HFFc6 (cell line): ENCODE measurements at regions not wholly inside any gene's neighbourhood (a gene's known extent, or its start where the extent isn't known, plus 50 kb on each side); places are given as distances from the start of the nearest gene placed in this dataset.

Source experiments
- DNase-seq: peaks from one replicate; pipeline ENCODE4 v3.0.0-alpha.2; 2018
- H3K27ac Mint-ChIP-seq: 2 replicates; pipeline ENCODE4 v1.8.0; 2020; ENCODE audit warnings: mild to moderate bottlenecking, mixed read lengths
- H3K27me3 Mint-ChIP-seq: 2 replicates; pipeline ENCODE4 v1.8.0; 2021; ENCODE audit warnings: mild to moderate bottlenecking, moderate library complexity, mixed read lengths; ENCODE audit not compliant: insufficient read depth
- H3K36me3 Mint-ChIP-seq: 2 replicates; pipeline ENCODE4 v1.8.0; 2021; ENCODE audit warnings: low read depth, mixed read lengths
- H3K4me1 Mint-ChIP-seq: 2 replicates; pipeline ENCODE4 v1.8.0; 2020; ENCODE audit warnings: low read depth, mixed read lengths
- H3K4me3 Mint-ChIP-seq: 2 replicates; pipeline ENCODE4 v1.8.0; 2020; ENCODE audit warnings: mild to moderate bottlenecking, moderate library complexity, mixed read lengths
- H3K9me3 Mint-ChIP-seq: 2 replicates; pipeline ENCODE4 v1.8.0; 2020; ENCODE audit warnings: mild to moderate bottlenecking, mixed read lengths
- TF ChIP-seq, protein P1 (sequence below): fragments of 200-600 bp; sonication (generic); IDR thresholded peaks from 2 replicates; pipeline ENCODE4 v1.5.0; 2021; ENCODE audit warnings: antibody characterized with exemption, mild to moderate bottlenecking

DNA sequence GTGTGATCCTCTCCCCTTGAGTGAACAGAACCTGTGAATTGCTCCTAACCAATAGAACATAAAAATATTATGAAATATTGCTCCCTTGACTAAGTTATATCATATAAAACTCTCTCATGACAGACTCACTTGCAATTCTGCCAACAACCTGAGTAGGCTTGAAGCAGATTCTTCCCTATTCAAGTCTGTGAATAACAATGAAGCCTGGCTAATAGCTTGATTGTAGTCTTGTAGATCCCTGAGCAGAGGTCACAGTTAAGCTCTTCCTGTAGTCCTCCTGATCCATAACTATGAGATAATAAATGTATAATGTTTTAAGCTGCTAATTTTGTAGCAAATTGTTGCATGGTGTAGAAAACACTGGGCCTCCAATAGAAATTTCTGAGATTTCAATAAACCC, 540.1 kb upstream of the TENM4 start:
- H3K36me3 Mint-ChIP-seq, result no peaks in the 10 kb centered on the region
- H3K27ac Mint-ChIP-seq, result no peak overlapping the region
- TF ChIP-seq, protein P1, sequence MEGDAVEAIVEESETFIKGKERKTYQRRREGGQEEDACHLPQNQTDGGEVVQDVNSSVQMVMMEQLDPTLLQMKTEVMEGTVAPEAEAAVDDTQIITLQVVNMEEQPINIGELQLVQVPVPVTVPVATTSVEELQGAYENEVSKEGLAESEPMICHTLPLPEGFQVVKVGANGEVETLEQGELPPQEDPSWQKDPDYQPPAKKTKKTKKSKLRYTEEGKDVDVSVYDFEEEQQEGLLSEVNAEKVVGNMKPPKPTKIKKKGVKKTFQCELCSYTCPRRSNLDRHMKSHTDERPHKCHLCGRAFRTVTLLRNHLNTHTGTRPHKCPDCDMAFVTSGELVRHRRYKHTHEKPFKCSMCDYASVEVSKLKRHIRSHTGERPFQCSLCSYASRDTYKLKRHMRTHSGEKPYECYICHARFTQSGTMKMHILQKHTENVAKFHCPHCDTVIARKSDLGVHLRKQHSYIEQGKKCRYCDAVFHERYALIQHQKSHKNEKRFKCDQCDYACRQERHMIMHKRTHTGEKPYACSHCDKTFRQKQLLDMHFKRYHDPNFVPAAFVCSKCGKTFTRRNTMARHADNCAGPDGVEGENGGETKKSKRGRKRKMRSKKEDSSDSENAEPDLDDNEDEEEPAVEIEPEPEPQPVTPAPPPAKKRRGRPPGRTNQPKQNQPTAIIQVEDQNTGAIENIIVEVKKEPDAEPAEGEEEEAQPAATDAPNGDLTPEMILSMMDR, result no peak
- no peak for DNase-seq
- H3K4me1 Mint-ChIP-seq, result no peaks in the 10 kb centered on the region
- peaks cover 2% of the 10 kb centered on the region for H3K27me3 Mint-ChIP-seq
- H3K4me3 Mint-ChIP-seq, result no peak overlapping the region
- no peaks in the 10 kb centered on the region for H3K9me3 Mint-ChIP-seq

DNA sequence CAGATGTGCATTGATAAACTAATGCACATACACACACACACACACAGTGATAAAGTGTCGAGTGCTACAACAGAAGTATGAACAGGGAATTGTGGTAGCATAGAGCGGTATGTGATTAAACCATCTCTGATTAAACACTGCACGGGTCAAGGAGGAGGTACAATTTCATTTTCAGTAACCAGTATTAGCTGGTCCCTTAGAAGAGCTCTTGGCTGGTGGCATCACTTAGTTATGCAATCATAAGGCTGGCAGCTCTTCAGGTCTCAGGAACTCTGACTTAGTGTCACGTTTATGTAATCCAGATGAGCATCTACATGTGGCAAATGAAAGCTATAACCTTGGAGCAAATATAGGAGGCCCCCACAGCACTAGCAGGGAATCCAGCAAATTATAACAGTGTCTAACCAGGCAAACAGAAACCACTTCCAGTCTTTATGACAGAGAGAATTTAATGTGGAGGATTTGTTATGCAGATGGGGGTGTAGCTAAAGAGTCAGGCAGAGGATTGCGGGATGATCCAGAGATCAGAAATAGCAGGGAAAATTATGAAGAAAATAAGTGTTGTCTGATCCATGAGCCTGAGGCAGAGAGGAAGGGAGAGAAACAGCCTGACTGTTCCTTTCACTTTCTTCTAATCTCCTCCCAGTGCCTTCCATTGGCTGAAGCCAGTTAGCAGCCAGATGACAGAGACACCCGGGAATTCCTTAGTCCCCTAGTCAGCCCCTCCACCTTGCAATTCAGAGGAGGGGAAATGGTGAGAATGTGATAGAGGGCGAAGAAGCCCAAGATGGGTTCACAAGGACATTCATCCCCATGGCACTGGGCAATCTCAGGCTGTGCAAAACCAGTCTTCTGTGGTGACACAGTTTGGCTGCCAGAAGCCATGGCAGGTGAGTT, 533.1 kb upstream of the TENM4 start:
- Mint-ChIP-seq H3K4me1 (peaks cover 9% of the 10 kb centered on the region; the same call in 1 of the 2 replicates), H3K36me3 (no peaks in the 10 kb centered on the region), H3K4me3 (peak overlapping the region; percentile 81), H3K9me3 (no peaks in the 10 kb centered on the region), H3K27me3 (peaks cover 6% of the 10 kb centered on the region; the same call in 1 of the 2 replicates), H3K27ac (peak overlapping the region; percentile 25; the same call in 1 of the 2 replicates)
- DNase-seq, result peak; percentile 5
- TF ChIP-seq, protein P1, result no peak

DNA sequence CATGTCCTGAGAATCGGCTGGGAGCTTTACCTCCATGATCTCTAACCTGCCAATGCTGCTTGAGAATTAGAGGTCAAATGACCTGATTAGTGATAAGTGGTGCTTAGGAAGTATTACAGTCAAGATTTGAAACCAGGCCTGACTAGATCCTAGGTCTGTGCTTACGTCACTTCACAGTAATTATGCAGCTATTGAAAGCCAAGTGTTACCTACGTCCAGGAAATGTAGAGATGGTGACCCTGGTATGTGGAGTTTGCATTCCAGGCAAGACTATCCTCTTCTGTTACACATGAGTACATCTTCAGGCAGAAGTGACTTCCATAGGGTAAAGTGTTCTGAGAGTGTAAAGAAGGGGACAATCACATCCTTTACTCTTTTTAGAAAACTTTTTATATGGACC, 530.4 kb upstream of the TENM4 start:
- DNase-seq, result no peak
- no peaks in the 10 kb centered on the region for H3K9me3 Mint-ChIP-seq
- H3K4me1 Mint-ChIP-seq, result peaks cover 9% of the 10 kb centered on the region; the same call in 1 of the 2 replicates
- no peak overlapping the region for H3K4me3 Mint-ChIP-seq
- TF ChIP-seq, protein P1, result no peak
- H3K27me3 Mint-ChIP-seq, result peaks cover 10% of the 10 kb centered on the region
- no peaks in the 10 kb centered on the region for H3K36me3 Mint-ChIP-seq
- H3K27ac Mint-ChIP-seq, result no peak overlapping the region

DNA sequence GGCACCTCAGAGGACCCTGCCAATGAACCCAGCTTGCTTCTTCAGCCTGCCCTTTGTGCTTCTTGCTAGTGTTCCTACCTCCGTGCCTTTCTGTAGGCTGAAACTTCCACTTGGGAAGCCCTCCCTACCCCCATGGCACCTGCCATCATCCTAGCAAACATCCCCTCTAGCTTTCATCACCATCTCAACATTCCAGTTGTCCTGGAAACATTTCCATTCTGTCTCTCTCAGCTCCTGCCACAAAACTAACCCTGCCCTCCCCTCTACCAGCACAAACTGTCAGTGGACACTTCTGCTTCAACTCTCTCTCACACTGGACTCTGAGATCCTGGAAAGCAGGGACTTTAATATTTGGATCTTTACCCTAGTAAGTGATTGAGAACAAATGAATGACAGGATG, 525.8 kb upstream of the TENM4 start:
- no peak overlapping the region for H3K27ac Mint-ChIP-seq
- DNase-seq, result no peak
- no peaks in the 10 kb centered on the region for H3K36me3 Mint-ChIP-seq
- H3K4me1 Mint-ChIP-seq, result no peaks in the 10 kb centered on the region
- H3K27me3 Mint-ChIP-seq, result peaks cover 6% of the 10 kb centered on the region
- no peak overlapping the region for H3K4me3 Mint-ChIP-seq
- H3K9me3 Mint-ChIP-seq, result no peaks in the 10 kb centered on the region
- TF ChIP-seq, protein P1, result no peak

DNA sequence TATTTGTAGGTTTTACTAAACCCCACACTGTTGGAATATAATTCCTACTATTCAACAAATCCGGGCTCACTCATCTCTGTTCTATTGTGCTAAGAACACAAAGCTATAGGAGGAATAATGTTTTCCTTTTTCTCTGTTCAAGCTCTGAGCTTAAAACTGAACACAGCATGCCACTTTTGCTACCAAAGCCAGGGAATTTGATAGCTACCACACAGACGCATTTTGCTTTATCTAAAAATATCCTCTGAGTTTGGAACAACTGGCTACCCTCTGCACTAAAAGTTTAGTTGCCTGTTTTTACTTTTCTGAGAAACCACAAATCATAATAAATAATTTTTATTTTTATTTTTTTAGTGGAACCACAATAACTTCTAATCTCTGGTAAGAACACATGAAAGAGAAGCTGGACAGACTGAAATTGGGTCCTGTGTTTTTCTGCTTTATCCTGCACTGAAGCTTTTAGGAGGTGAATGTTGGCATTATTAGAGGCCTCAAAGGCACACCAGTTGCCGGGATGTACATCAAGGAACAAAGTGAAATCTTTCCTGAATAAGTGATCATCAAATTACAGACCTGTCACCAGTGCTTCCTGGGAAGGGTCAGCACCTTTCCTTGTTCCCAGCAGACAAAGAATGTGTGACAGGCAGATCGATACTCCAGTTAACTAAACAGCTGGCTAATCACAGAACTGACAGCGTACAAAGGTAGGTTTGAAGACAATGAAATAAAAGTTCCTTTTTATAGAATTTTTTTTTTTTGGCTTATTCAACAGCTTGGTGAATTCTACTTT, 523.2 kb upstream of the TENM4 start:
- TF ChIP-seq, protein P1, result no peak
- no peaks in the 10 kb centered on the region for H3K36me3 Mint-ChIP-seq
- no peaks in the 10 kb centered on the region for H3K4me1 Mint-ChIP-seq
- H3K4me3 Mint-ChIP-seq, result no peak overlapping the region
- peaks cover 8% of the 10 kb centered on the region for H3K9me3 Mint-ChIP-seq
- no peak for DNase-seq
- peaks cover 6% of the 10 kb centered on the region for H3K27me3 Mint-ChIP-seq
- H3K27ac Mint-ChIP-seq, result no peak overlapping the region
